Sigmoid colon (tissue), 6 donors: ENCODE measurements at regions not wholly inside any gene's neighbourhood (a gene's known extent, or its start where the extent isn't known, plus 50 kb on each side); places are given as distances from the start of the nearest gene placed in this dataset.
A peak's percentile ranks its signal among the peaks of the same experiment; 100 is the strongest.

Experiments used
- DNase-seq: peaks from one replicate; pipeline ENCODE4 v3.0.0-alpha.2; 2019
- H3K27ac ChIP-seq, 4 donors: fragments of 200-600 bp; sonication (generic); one replicate each; pipeline ENCODE4 v1.5.1; 2016 to 2019; ENCODE audit warnings: mild to moderate bottlenecking in 1 of 4
- H3K27me3 ChIP-seq, 3 donors: fragments of 200-600 bp; sonication (generic); one replicate each; pipeline ENCODE4 v1.5.1; 2019; ENCODE audit warnings: mild to moderate bottlenecking in 1 of 3
- H3K36me3 ChIP-seq, 4 donors: fragments of 200-600 bp; sonication (generic); one replicate each; pipeline ENCODE4 v1.5.1; 2016 to 2019
- H3K4me1 ChIP-seq, 4 donors: fragments of 200-600 bp; sonication (generic); one replicate each; pipeline ENCODE4 v1.5.1; 2017 to 2019
- H3K4me3 ChIP-seq, 4 donors: fragments of 200-600 bp; sonication (generic); one replicate each; pipeline ENCODE4 v1.5.1; 2017 to 2019; ENCODE audit warnings: mild to moderate bottlenecking in 2 of 4, moderate library complexity in 1 of 4
- H3K9me3 ChIP-seq, 4 donors: fragments of 200-600 bp in 3 of 4; sonication (generic) in 3 of 4; one replicate each; pipeline versions ENCODE4 v1.5.1 to v1.6.1; 2013 to 2019
- CTCF ChIP-seq, 4 experiments: fragments of 450-650 bp in 3 of 4; fragments of 200-600 bp in 1 of 4; IDR thresholded peaks; one replicate each; pipeline ENCODE4 v1.5.1; 2016 to 2019; ENCODE audit warnings: antibody characterized with exemption in 4 of 4, mild to moderate bottlenecking in 3 of 4, moderate library complexity in 2 of 4
- EP300 ChIP-seq, 4 donors: sonication (generic); formaldehyde crosslinking; IDR thresholded peaks; one replicate each; pipeline ENCODE4 v1.6.1; 2017; ENCODE audit warnings: antibody characterized with exemption in 4 of 4
- POLR2A ChIP-seq, 2 donors: fragments of 450-650 bp; IDR thresholded peaks; one replicate each; pipeline ENCODE4 v1.6.1; 2016; ENCODE audit warnings: antibody characterized with exemption in 2 of 2, mild to moderate bottlenecking in 2 of 2, moderate library complexity in 2 of 2
- POLR2AphosphoS5 ChIP-seq, 4 donors: sonication (generic); formaldehyde crosslinking; IDR thresholded peaks; one replicate each; pipeline ENCODE4 v1.6.1; 2017; ENCODE audit warnings: antibody characterized with exemption in 4 of 4
- WGBS, 2 donors: extraction: QIAGEN DNeasy Blood & Tissue Kit; methylation state at CpG; one replicate each; pipeline ENCODE4 v1.1.7; 2013; 5-methylcytosine and 5-hydroxymethylcytosine counted together
- intact Hi-C: fragments of 100-400 bp; cut with DNase I; formaldehyde crosslinking; loops from one replicate; pipeline ENCODE4 v1.15.1; 2023
- donor health status: healthy with polysubstance abuse.
- donor health status: healthy.

GRCh38 chr3:124498891-124499290 is 231.4 kb upstream of the UMPS start:
- Histone ChIP-seq H3K27me3 (no peaks in the 10 kb centered on the region), H3K9me3 (no peaks in the 10 kb centered on the region), H3K36me3 (no peaks in the 10 kb centered on the region), H3K4me3 (no peak overlapping the region), H3K4me1 (no peaks in the 10 kb centered on the region), H3K27ac (no peak overlapping the region)
- 87 to 93% methylated on average over 4 of the region's 4 CpGs for WGBS, 2 donors
- intact Hi-C loops, result no loop called here
- no peak for DNase-seq
- TF ChIP-seq EP300 (IDR thresholded peaks at IDR 0.05) (no peak), POLR2AphosphoS5 (IDR thresholded peaks at IDR 0.05) (no peak), CTCF (IDR thresholded peaks at IDR 0.05) (no peak), POLR2A (IDR thresholded peaks at IDR 0.05) (no peak)

- no peak for DNase-seq
- intact Hi-C loops, result no loop called here
- no peaks in the 10 kb centered on the region for H3K4me1 ChIP-seq
- no peak overlapping the region for H3K4me3 ChIP-seq
- no peaks in the 10 kb centered on the region for H3K27me3 ChIP-seq
- 75 to 91% methylated on average over 1 of the region's 1 CpG for WGBS, 2 donors
- H3K27ac ChIP-seq, result peak overlapping the region in 1 of 4 donors; percentile 34
- TF ChIP-seq POLR2A (IDR thresholded peaks at IDR 0.05) (no peak), CTCF (IDR thresholded peaks at IDR 0.05) (no peak), EP300 (IDR thresholded peaks at IDR 0.05) (no peak), POLR2AphosphoS5 (IDR thresholded peaks at IDR 0.05) (no peak)
- H3K9me3 ChIP-seq, result no peaks in the 10 kb centered on the region
- no peaks in the 10 kb centered on the region for H3K36me3 ChIP-seq
Measured at GRCh38 chr3:124504332-124505059, 225.8 kb upstream of the UMPS start.

GRCh38 chr3:124509884-124510283 is 220.4 kb upstream of the UMPS start:
- 58 to 72% methylated on average over 4 of the region's 4 CpGs for WGBS, 2 donors
- H3K4me3 ChIP-seq, result no peak overlapping the region
- H3K9me3 ChIP-seq, result no peaks in the 10 kb centered on the region
- H3K36me3 ChIP-seq, result no peaks in the 10 kb centered on the region
- no peak for DNase-seq
- H3K27ac ChIP-seq, result no peak overlapping the region
- TF ChIP-seq CTCF (IDR thresholded peaks at IDR 0.05) (no peak), POLR2AphosphoS5 (IDR thresholded peaks at IDR 0.05) (no peak), EP300 (IDR thresholded peaks at IDR 0.05) (no peak), POLR2A (IDR thresholded peaks at IDR 0.05) (no peak)
- H3K27me3 ChIP-seq, result peaks cover 0 to 5% (median 4%) of the 10 kb centered on the region in 3 donors
- intact Hi-C loops, result no loop called here
- no peaks in the 10 kb centered on the region for H3K4me1 ChIP-seq

GRCh38 chr3:124510290-124510689 is 220.0 kb upstream of the UMPS start:
- Histone ChIP-seq H3K36me3 (no peaks in the 10 kb centered on the region), H3K9me3 (no peaks in the 10 kb centered on the region), H3K4me3 (no peak overlapping the region), H3K4me1 (no peaks in the 10 kb centered on the region), H3K27me3 (peaks cover 0 to 5% (median 4%) of the 10 kb centered on the region in 3 donors), H3K27ac (no peak overlapping the region)
- no peak for DNase-seq
- WGBS, 2 donors, result 87 to 94% methylated on average over 3 of the region's 3 CpGs
- intact Hi-C loops, result no loop called here
- TF ChIP-seq EP300 (IDR thresholded peaks at IDR 0.05), result no peak

- Histone ChIP-seq H3K9me3 (no peaks in the 10 kb centered on the region), H3K36me3 (no peaks in the 10 kb centered on the region), H3K4me3 (no peak overlapping the region), H3K27ac (no peak overlapping the region), H3K4me1 (no peaks in the 10 kb centered on the region), H3K27me3 (peaks cover 0 to 5% (median 4%) of the 10 kb centered on the region in 3 donors)
- WGBS, 2 donors, result 68 to 71% methylated on average over 8 of the region's 8 CpGs
- DNase-seq, result no peak
- no peak for TF ChIP-seq POLR2A (IDR thresholded peaks at IDR 0.05)
- TF ChIP-seq CTCF (IDR thresholded peaks at IDR 0.05), result no peak
- no peak for TF ChIP-seq EP300 (IDR thresholded peaks at IDR 0.05)
- no peak for TF ChIP-seq POLR2AphosphoS5 (IDR thresholded peaks at IDR 0.05)
- intact Hi-C loops, result no loop called here
Measured at GRCh38 chr3:124512881-124513609, 217.2 kb upstream of the UMPS start.
